Endothelial cell of umbilical vein (primary cell): ENCODE measurements at regions not wholly inside any gene's neighbourhood (a gene's known extent, or its start where the extent isn't known, plus 50 kb on each side); places are given as distances from the start of the nearest gene placed in this dataset.

Experiments
- BruUV-seq: library from RNA; stranded (reverse); fragments of 400-500 nt; replicated peaks from 2 replicates; lab custom pipeline; 2021; lab: Mats Ljungman, UMichigan
- CTCF ChIA-PET: fragments of 300-600, 350-600 bp; sonication (Branson Sonifier 250); formaldehyde crosslinking; loops from one replicate; lab custom pipeline; 2021; ENCODE audit warnings: antibody characterized with exemption, inconsistent platforms; lab: Charles Lee
- POLR2A ChIA-PET: fragments of 300-600, 350-600 bp; sonication (Branson Sonifier 250); formaldehyde crosslinking; loops from one replicate; lab custom pipeline; 2021; ENCODE audit warnings: antibody characterized with exemption, inconsistent platforms; lab: Charles Lee
- DNase-seq: peaks from one replicate; pipeline ENCODE4 v3.0.0-alpha.2; 2011; ENCODE audit warnings: low read depth, low spot score
- FAIRE-seq: peaks from 2 replicates; lab custom pipeline; 2011; peaks lifted over from hg19 to GRCh38; lab: Jason Lieb, UNC
- H2AFZ ChIP-seq: 2 replicates; pipeline ENCODE4 v1.6.0; 2012; ENCODE audit warnings: low read depth, low read length, control low read depth, inconsistent platforms
- H3K27ac ChIP-seq: 2 replicates; pipeline ENCODE4 v1.5.1; 2011; ENCODE audit warnings: low read depth, mild to moderate bottlenecking, control low read depth, low read length, moderate library complexity; ENCODE audit not compliant: insufficient read depth
- H3K27me3 ChIP-seq, 2 experiments: 2 replicates each; pipeline versions ENCODE4 v1.6.0 to v1.6.1; 2011; ENCODE audit warnings: low read length in 2 of 2, mixed read lengths in 1 of 2; ENCODE audit not compliant: control insufficient read depth in 2 of 2, insufficient read depth in 2 of 2
- H3K36me3 ChIP-seq, 2 experiments: 2 replicates in 1 of 2; 3 replicates in 1 of 2; pipeline ENCODE4 v1.5.1; 2011; ENCODE audit warnings: low read length in 2 of 2, mild to moderate bottlenecking in 1 of 2, moderate library complexity in 1 of 2; ENCODE audit not compliant: control insufficient read depth in 2 of 2, insufficient read depth in 2 of 2; ENCODE audit errors: extremely low read depth in 1 of 2
- H3K4me1 ChIP-seq: 3 replicates; pipeline ENCODE4 v1.5.1; 2011; ENCODE audit warnings: mild to moderate bottlenecking, low read length; ENCODE audit not compliant: control insufficient read depth, insufficient read depth; ENCODE audit errors: extremely low read depth
- H3K4me2 ChIP-seq: 2 replicates; pipeline ENCODE4 v1.6.1; 2011; ENCODE audit warnings: low read length, control low read depth, mixed read lengths; ENCODE audit not compliant: insufficient read depth
- H3K4me3 ChIP-seq, 3 experiments: fragments of 200-600 bp in 1 of 3; sonication (generic), shearing (Covaris generic) in 1 of 3; replicated peaks in 1 of 3; 2 replicates each; pipeline ENCODE4 v1.5.1; 2011 to 2016; ENCODE audit warnings: control low read depth in 3 of 3, low read length in 3 of 3, mild to moderate bottlenecking in 2 of 3, inconsistent platforms in 1 of 3, low read depth in 1 of 3, moderate library complexity in 1 of 3; ENCODE audit not compliant: insufficient read depth in 1 of 3
- H3K79me2 ChIP-seq: 2 replicates; pipeline ENCODE4 v1.6.0; 2012; ENCODE audit warnings: low read length, inconsistent platforms; ENCODE audit not compliant: control insufficient read depth, insufficient read depth
- H3K9ac ChIP-seq: replicated peaks from 2 replicates; pipeline ENCODE3; 2011; ENCODE audit warnings: low read length, control low read depth; ENCODE audit not compliant: insufficient read depth; ENCODE audit errors: extremely low read depth
- H3K9me1 ChIP-seq: replicated peaks from 3 replicates; pipeline ENCODE4 v1.6.0; 2011; ENCODE audit warnings: mild to moderate bottlenecking, low read length; ENCODE audit not compliant: control insufficient read depth, insufficient read depth; ENCODE audit errors: extremely low read depth
- H3K9me3 ChIP-seq: replicated peaks from 2 replicates; pipeline ENCODE4 v1.5.1; 2012; ENCODE audit warnings: low read length, inconsistent platforms; ENCODE audit not compliant: control insufficient read depth, insufficient read depth
- H4K20me1 ChIP-seq: replicated peaks from 2 replicates; pipeline ENCODE3; 2011; ENCODE audit warnings: mild to moderate bottlenecking, low read length; ENCODE audit not compliant: control insufficient read depth, insufficient read depth; ENCODE audit errors: extremely low read depth
- CTCF ChIP-seq, 2 donors: IDR thresholded peaks; 1 replicate in 1 of 2; 2 replicates in 1 of 2; pipeline ENCODE4 v1.5.1; 2011; ENCODE audit warnings: low read length in 2 of 2, mild to moderate bottlenecking in 2 of 2, moderate library complexity in 2 of 2, control low read depth in 1 of 2, inconsistent platforms in 1 of 2, low read depth in 1 of 2; ENCODE audit not compliant: insufficient read depth in 1 of 2; ENCODE audit errors: extremely low read depth in 1 of 2
- EZH2 ChIP-seq: IDR thresholded peaks from 2 replicates; pipeline ENCODE4 v1.6.1; 2012; ENCODE audit warnings: borderline replicate concordance, low read depth, mild to moderate bottlenecking, moderate library complexity, low read length, inconsistent platforms; ENCODE audit not compliant: severe bottlenecking
- FOS ChIP-seq: IDR thresholded peaks from 2 replicates; pipeline ENCODE4 v1.6.1; 2011; ENCODE audit warnings: mild to moderate bottlenecking, low read length, moderate library complexity, borderline replicate concordance; ENCODE audit not compliant: insufficient read depth
- GATA2 ChIP-seq: IDR thresholded peaks from 2 replicates; pipeline ENCODE4 v1.7.0; 2011; ENCODE audit warnings: low read depth, mild to moderate bottlenecking, moderate library complexity, mixed read lengths, low read length; ENCODE audit not compliant: insufficient read length, insufficient read depth
- JUN ChIP-seq: IDR thresholded peaks from 2 replicates; pipeline ENCODE4 v1.6.1; 2011; ENCODE audit warnings: borderline replicate concordance, low read depth; ENCODE audit not compliant: insufficient read length, insufficient read depth
- MAX ChIP-seq: IDR thresholded peaks from 2 replicates; pipeline ENCODE4 v1.6.1; 2011; ENCODE audit not compliant: insufficient read depth, insufficient read length
- MYC ChIP-seq: IDR thresholded peaks from one replicate; pipeline ENCODE4 v1.6.1; 2011; ENCODE audit warnings: mild to moderate bottlenecking, low read depth, low read length
- POLR2A ChIP-seq: IDR thresholded peaks from 2 replicates; pipeline ENCODE4 v1.6.1; 2012; ENCODE audit warnings: low read depth, mild to moderate bottlenecking, control low read depth, low read length
- POLR2AphosphoS5 ChIP-seq: IDR thresholded peaks from 2 replicates; pipeline ENCODE4 v1.6.1; 2012; ENCODE audit warnings: low read depth, mild to moderate bottlenecking, control low read depth, low read length, moderate library complexity; ENCODE audit not compliant: insufficient read depth
- dilution Hi-C: fragments of 300-500 bp; cut with MboI; formaldehyde crosslinking; loops from one replicate; pipeline ENCODE4 v1.15.0; 2019; ENCODE audit warnings: low sequenced_read_pairs; ENCODE audit not compliant: extremely low pct_ligation_motif_present
- intact Hi-C: fragments of 100-400 bp; cut with micrococcal nuclease; formaldehyde crosslinking; loops from one replicate; pipeline ENCODE4 v1.10.0; 2022

GRCh38 chr1:2952371-2952770 lies 68.9 kb upstream of the ACTRT2 start:
- intact Hi-C loops: no loop called here
- H3K4me1 ChIP-seq: no peaks in the 10 kb centered on the region
- H3K4me3 ChIP-seq: no peak overlapping the region
- no peak overlapping the region for H3K9ac ChIP-seq
- H3K27ac ChIP-seq: no peak overlapping the region
- no peaks in the 10 kb centered on the region for H3K27me3 ChIP-seq
- BruUV-seq: no TSS peak
- no peak for DNase-seq
- H3K9me1 ChIP-seq: no peaks in the 10 kb centered on the region
- dilution Hi-C loops: no loop called here
- H3K79me2 ChIP-seq: no peaks in the 10 kb centered on the region
- H3K9me3 ChIP-seq: no peaks in the 10 kb centered on the region
- H3K4me2 ChIP-seq: no peak overlapping the region
- no peaks in the 10 kb centered on the region for H4K20me1 ChIP-seq
- ChIA-PET CTCF (no interaction called here), POLR2A (no interaction called here)
- no peak overlapping the region for H2AFZ ChIP-seq
- H3K36me3 ChIP-seq: no peaks in the 10 kb centered on the region
- FAIRE-seq: no peak
- TF ChIP-seq GATA2 (no peak), JUN (no peak), MAX (no peak), POLR2A (no peak), MYC (no peak), CTCF (IDR thresholded peaks at IDR 0.05; ENCODE audit: extremely low read depth in 1 of 2, insufficient read depth in 1 of 2, low read depth in 1 of 2, low read length in 2 of 2) (no peak), EZH2 (no peak), FOS (no peak), POLR2AphosphoS5 (no peak)
